Mucosa of descending colon (tissue), 3 donors: ENCODE measurements at regions not wholly inside any gene's neighbourhood (a gene's known extent, or its start where the extent isn't known, plus 50 kb on each side); places are given as distances from the start of the nearest gene placed in this dataset.

ENCODE experiments used
- ATAC-seq: fragments of 200-7000 bp; cut with Tn5 transposase; one replicate; pipeline ENCODE4 v1.9.1; 2020; ENCODE audit warnings: mild to moderate bottlenecking, moderate library complexity
- DNase-seq, 3 donors: peaks; one replicate each; pipeline ENCODE4 v3.0.0-alpha.2; 2020
- H3K36me3 ChIP-seq: fragments of 200-600 bp; one replicate; pipeline ENCODE4 v1.8.0; 2021; ENCODE audit warnings: low read depth, mild to moderate bottlenecking
- H3K4me1 ChIP-seq: fragments of 200-600 bp; one replicate; pipeline ENCODE4 v1.8.0; 2021; ENCODE audit warnings: low read depth, mild to moderate bottlenecking
- H3K4me3 ChIP-seq: fragments of 200-600 bp; one replicate; pipeline ENCODE4 v1.8.0; 2021; ENCODE audit warnings: mild to moderate bottlenecking
- H3K9me3 ChIP-seq: fragments of 200-600 bp; one replicate; pipeline ENCODE4 v1.8.0; 2021; ENCODE audit warnings: mild to moderate bottlenecking
- intact Hi-C, 2 donors: fragments of 100-400 bp; cut with DNase I in 1 of 2; cut with micrococcal nuclease in 1 of 2; formaldehyde crosslinking; loops; one replicate each; pipeline versions ENCODE4 v1.11.0 to v1.11.1; 2022; cut with DNase I, micrococcal nuclease
- TF ChIP-seq, protein P1 (sequence below): fragments of 200-600 bp; IDR thresholded peaks from one replicate; pipeline ENCODE4 v1.8.0; 2022; ENCODE audit warnings: antibody characterized with exemption, mild to moderate bottlenecking
- donor health status: DM: no; HTN: no; CAD: no; lungs with moderate emphysema.
- donor health status: DM: no; HTN: no; CAD: no.
- donor health status: DM: no; HTN: yes; CAD: no.

DNA sequence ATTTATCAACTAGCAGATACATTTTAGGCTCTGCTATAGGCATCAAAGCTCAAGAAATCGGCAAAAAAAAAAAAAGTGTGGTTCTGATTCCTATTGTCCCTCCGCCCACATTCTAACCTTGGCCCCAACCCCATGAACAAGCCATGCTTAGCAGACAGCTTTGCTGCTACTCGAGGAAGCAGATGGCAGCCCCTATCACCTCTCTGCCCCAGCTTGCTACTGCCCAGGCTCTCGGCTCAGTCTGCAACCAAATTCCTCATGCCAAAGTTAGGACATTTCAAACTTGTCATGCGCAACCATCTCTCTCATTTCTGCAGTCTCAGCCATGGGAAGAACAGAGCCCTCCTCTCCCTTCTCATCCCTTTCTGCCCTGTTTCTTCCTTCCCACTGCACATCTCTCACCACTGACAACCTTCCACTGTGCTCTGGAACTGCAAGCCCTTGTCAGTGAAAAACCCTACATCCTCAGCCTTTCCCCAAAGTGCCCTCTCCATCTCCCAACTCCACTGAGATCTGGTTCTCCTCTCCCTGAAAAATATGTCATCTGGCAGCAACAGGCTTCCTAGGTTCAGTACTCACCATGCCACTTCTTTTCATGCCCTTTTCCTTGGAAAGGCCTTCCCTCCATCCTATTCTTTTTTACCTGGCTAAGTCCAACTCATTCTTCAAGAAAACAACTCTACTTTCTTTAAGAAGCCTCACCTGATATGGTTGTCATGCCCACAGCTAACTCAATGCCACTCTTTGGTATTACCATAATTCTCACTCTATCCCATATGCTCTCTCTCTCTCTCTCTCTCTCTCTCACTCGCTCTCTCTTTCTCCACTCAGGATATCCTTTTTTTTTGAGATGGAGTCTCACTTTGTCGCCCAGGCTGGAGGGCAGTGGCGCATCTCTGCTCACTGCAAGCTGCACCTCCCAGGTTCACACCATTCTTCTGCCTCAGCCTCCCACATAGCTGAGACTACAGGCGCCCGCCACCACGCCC is 60.1 kb upstream of the FHIP2A start:
- H3K4me1 ChIP-seq = peaks cover 6% of the 10 kb centered on the region
- intact Hi-C loops = no loop called here
- DNase-seq = no peak
- no peak overlapping the region for H3K4me3 ChIP-seq
- no peaks in the 10 kb centered on the region for H3K36me3 ChIP-seq
- no peak for ATAC-seq
- no peaks in the 10 kb centered on the region for H3K9me3 ChIP-seq
- TF ChIP-seq, protein P1, sequence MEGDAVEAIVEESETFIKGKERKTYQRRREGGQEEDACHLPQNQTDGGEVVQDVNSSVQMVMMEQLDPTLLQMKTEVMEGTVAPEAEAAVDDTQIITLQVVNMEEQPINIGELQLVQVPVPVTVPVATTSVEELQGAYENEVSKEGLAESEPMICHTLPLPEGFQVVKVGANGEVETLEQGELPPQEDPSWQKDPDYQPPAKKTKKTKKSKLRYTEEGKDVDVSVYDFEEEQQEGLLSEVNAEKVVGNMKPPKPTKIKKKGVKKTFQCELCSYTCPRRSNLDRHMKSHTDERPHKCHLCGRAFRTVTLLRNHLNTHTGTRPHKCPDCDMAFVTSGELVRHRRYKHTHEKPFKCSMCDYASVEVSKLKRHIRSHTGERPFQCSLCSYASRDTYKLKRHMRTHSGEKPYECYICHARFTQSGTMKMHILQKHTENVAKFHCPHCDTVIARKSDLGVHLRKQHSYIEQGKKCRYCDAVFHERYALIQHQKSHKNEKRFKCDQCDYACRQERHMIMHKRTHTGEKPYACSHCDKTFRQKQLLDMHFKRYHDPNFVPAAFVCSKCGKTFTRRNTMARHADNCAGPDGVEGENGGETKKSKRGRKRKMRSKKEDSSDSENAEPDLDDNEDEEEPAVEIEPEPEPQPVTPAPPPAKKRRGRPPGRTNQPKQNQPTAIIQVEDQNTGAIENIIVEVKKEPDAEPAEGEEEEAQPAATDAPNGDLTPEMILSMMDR = no peak

GRCh38 chr10:114762811-114763210 is 58.8 kb upstream of the FHIP2A start:
- TF ChIP-seq, protein P1 = no peak
- intact Hi-C loops = no loop called here
- H3K9me3 ChIP-seq = no peaks in the 10 kb centered on the region
- no peak overlapping the region for H3K4me3 ChIP-seq
- peaks cover 17% of the 10 kb centered on the region for H3K4me1 ChIP-seq
- DNase-seq = no peak
- H3K36me3 ChIP-seq = no peaks in the 10 kb centered on the region
- no peak for ATAC-seq

GRCh38 chr10:114764656-114765055 is 56.9 kb upstream of the FHIP2A start:
- Histone ChIP-seq H3K9me3 (no peaks in the 10 kb centered on the region), H3K4me1 (peaks cover 17% of the 10 kb centered on the region), H3K36me3 (no peaks in the 10 kb centered on the region), H3K4me3 (no peak overlapping the region)
- ATAC-seq (no peak), DNase-seq (no peak)
- intact Hi-C loops = no loop called here
- TF ChIP-seq, protein P1 = no peak

DNA sequence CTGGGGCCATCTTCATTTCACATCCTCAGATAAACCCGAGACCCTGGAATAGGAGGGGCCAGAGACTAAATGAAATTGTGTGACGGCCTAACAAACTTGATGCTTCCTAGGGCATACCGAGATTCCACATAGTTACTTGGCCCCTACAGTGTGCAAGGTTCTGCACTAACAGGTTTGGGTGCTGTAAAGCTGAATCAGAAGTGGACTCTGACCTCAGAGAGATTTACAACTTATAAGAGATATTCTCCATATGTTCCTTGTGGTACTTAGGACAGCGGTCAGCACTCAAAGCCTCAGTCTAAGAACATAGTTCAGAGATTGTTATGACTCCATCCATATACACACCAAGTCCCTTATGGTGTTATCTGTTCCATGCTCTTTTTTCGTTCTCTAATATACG is 55.1 kb upstream of the FHIP2A start:
- intact Hi-C loops = no loop called here
- Histone ChIP-seq H3K9me3 (no peaks in the 10 kb centered on the region), H3K36me3 (no peaks in the 10 kb centered on the region), H3K4me3 (no peak overlapping the region), H3K4me1 (peaks cover 17% of the 10 kb centered on the region)
- ATAC-seq = peak; percentile 96
- peak in 1 of 3 donors; percentile 62 for DNase-seq
- TF ChIP-seq, protein P1 = no peak

DNA sequence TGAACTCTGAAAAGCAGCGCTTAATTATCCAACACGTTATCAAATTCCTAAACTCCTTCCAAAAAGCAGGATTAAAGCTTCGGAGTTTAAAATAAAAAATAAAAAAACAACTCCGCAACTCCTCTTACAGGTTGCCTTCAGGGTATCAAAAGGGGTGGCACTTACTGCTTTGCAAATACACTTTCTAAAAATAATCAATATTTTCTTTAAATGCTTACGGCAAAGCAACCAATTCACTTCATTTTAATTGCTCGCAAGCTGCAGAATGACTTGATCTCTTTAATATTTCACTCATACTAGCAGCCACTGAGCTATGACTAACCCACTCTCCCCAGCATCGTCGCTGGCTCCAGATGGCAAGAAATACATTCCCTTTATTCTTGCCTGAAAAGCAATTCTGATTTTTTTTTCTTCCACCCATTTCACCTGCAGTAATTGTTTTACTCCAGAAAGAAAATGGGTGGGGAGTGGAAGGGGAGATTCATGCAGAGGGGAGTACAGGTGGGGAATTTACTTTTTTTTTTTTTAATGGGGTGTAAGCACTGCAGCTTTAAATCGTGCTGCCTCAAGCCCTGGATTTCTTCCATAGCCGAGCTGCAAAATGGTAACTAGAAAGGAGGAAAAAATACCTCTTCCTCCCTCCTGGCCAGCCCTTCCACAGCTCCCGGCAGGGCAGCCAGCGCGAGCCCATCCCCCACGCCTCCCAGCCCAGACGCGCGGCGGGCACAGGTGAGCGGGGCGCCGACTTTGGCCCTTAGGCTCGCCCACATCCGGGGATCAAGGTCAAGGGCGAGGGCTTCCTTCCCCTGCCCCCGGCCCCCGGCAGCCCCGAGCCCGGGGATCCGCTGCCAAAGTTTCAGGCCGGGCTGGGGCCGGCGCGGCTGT is 54.2 kb upstream of the FHIP2A start:
- ATAC-seq (peak; percentile 79), DNase-seq (peak; percentile 65 to 83 (median 68))
- Histone ChIP-seq H3K4me3 (peak overlapping the region; percentile 34), H3K4me1 (peaks cover 17% of the 10 kb centered on the region), H3K9me3 (no peaks in the 10 kb centered on the region), H3K36me3 (no peaks in the 10 kb centered on the region)
- TF ChIP-seq, protein P1 = no peak
- intact Hi-C loops = no loop called here
